ENCODE measurements at regions not wholly inside any gene's neighbourhood (a gene's known extent, or its start where the extent isn't known, plus 50 kb on each side); places are given as distances from the start of the nearest gene placed in this dataset.

GRCh38 chr9:119033596-119033995, 335.6 kb downstream of the BRINP1 start:
- TF ChIP-seq CTCF (IDR thresholded peaks at IDR 0.05) (no peak), POLR2A (IDR thresholded peaks at IDR 0.05) (no peak)
